ENCODE measurements at regions not wholly inside any gene's neighbourhood (a gene's known extent, or its start where the extent isn't known, plus 50 kb on each side); places are given as distances from the start of the nearest gene placed in this dataset.

DNA sequence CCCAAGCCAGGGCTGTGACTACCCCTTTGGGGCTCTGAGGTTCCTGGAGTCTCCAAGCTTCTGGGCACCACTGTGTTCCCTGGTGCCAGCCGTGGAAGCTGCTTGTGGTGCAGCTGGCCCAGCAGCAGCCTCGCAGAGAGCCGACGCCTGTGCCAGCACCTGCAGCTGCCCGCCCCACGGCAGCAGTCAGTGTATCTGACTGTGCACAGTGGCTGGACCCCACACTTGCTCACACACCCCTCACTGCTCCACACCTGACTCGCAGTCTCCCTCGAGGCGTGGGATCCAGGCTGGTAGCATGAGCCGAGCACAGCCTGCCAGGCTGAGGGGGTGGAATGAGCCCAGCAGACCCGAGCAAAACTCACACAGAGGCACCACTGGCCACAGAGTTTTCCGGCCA, 325.2 kb downstream of the PCNX1 start:
- TF ChIP-seq, protein P1, sequence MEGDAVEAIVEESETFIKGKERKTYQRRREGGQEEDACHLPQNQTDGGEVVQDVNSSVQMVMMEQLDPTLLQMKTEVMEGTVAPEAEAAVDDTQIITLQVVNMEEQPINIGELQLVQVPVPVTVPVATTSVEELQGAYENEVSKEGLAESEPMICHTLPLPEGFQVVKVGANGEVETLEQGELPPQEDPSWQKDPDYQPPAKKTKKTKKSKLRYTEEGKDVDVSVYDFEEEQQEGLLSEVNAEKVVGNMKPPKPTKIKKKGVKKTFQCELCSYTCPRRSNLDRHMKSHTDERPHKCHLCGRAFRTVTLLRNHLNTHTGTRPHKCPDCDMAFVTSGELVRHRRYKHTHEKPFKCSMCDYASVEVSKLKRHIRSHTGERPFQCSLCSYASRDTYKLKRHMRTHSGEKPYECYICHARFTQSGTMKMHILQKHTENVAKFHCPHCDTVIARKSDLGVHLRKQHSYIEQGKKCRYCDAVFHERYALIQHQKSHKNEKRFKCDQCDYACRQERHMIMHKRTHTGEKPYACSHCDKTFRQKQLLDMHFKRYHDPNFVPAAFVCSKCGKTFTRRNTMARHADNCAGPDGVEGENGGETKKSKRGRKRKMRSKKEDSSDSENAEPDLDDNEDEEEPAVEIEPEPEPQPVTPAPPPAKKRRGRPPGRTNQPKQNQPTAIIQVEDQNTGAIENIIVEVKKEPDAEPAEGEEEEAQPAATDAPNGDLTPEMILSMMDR (IDR thresholded peaks at IDR 0.05), result no peak
- no peak for TF ChIP-seq POLR2A (IDR thresholded peaks at IDR 0.05)
- TF ChIP-seq EP300 (IDR thresholded peaks at IDR 0.05), result no peak
- TF ChIP-seq POLR2AphosphoS5 (IDR thresholded peaks at IDR 0.05), result no peak

All from sigmoid colon (tissue), 4 donors.